Stomach (tissue), 4 donors: ENCODE measurements at regions not wholly inside any gene's neighbourhood (a gene's known extent, or its start where the extent isn't known, plus 50 kb on each side); places are given as distances from the start of the nearest gene placed in this dataset.

Source experiments
- CTCF ChIP-seq, 7 experiments: fragments of 450-650 bp in 4 of 7; fragments of 200-600 bp in 3 of 7; sonication (generic) in 3 of 7; IDR thresholded peaks; one replicate each; pipeline ENCODE4 v1.5.1; 2016 to 2019; ENCODE audit warnings: antibody characterized with exemption in 7 of 7, control low read depth in 2 of 7, mild to moderate bottlenecking in 1 of 7
- POLR2A ChIP-seq, 4 donors: fragments of 450-650 bp; IDR thresholded peaks; one replicate each; pipeline ENCODE4 v1.6.1; 2016; ENCODE audit warnings: antibody characterized with exemption in 4 of 4, control low read depth in 2 of 4, mild to moderate bottlenecking in 1 of 4, moderate library complexity in 1 of 4

GRCh38 chr9:115746496-115746895, 407.1 kb upstream of the PAPPA start:
- TF ChIP-seq CTCF (IDR thresholded peaks at IDR 0.05): no peak
- no peak for TF ChIP-seq POLR2A (IDR thresholded peaks at IDR 0.05)
